ENCODE measurements at regions not wholly inside any gene's neighbourhood (a gene's known extent, or its start where the extent isn't known, plus 50 kb on each side); places are given as distances from the start of the nearest gene placed in this dataset.

DNA sequence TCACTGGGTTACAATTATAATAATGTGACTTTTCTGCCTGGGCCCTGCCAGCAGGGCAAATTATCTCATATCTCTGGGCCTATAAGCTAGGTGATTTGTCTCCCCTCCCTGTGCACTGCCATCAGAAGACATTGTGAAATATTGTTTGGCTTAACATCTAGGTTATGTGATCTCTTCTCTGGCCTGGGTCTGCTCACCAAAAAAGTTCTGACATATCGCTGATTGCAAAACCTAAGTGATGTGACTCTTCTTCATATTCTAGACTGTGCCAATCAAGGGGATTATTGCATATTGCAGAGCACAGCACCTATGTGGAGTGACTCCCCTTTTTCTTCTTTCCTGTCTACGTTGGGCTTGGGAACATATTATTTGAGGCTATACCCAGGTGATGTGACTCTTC, 1123.1 kb upstream of the AMELY start:
- no peak for TF ChIP-seq POLR2A (IDR thresholded peaks at IDR 0.05; ENCODE audit: low read length)
- no peak for TF ChIP-seq GATA1 (IDR thresholded peaks at IDR 0.05; ENCODE audit: low read depth, low read length)

All from erythroblast (primary cell).